Left kidney (tissue), 1 donor: ENCODE measurements at regions not wholly inside any gene's neighbourhood (a gene's known extent, or its start where the extent isn't known, plus 50 kb on each side); places are given as distances from the start of the nearest gene placed in this dataset.

ENCODE experiments used
- DNase-seq: peaks from one replicate; pipeline ENCODE4 v3.0.0-alpha.2; 2013

DNA sequence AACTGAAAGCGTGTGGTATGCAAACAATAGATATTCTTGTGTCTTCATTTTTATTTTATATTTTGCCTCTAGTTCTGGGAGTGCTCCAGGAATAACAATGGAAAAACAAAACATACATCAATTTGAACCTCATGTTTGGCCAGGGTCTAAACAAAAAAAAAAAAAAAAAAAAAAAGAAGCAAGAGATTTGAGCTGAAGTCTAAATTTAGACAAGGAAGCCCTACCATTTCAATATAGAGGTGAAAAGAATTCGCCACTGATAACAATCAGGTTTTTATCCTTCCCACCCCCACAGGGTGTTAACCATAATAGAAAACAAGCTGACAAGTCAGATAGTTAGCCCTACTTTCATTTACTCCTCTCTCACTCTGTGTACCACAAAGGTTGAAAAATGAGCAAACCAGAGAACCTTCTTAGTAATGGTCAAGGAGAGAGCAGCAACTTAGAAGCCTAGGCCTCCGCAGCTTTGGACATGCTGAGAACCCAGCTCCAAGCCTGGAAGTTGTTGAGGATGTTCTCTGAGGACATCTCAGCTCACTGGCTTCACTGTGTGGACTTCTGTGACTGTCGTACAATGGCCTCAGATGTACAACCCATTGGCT is 118.2 kb upstream of the HMHB1 start:
- no peak for DNase-seq

- DNase-seq: no peak
Measured at GRCh38 chr5:143692342-143692741, 119.6 kb upstream of the HMHB1 start.

DNA sequence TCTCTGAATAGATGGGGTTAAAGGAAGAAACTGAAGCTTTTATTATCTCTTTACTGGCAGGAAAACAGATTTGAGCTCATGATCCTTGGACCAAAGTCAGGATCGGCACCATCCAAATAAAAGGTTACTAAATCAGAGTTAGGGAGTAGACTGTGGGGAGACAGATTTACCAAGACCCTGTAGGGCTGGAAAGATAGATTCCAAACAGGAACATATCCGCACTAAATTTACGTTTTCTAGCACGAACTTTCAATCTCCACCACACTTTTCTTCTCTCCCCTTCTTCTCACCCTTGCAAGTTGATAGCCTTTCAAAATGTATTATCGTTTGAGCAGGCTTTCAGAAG is 120.0 kb upstream of the HMHB1 start:
- no peak for DNase-seq

GRCh38 chr5:143691287-143691944 is 120.5 kb upstream of the HMHB1 start:
- DNase-seq: no peak

GRCh38 chr5:143687604-143688003 is 124.4 kb upstream of the HMHB1 start:
- no peak for DNase-seq

DNA sequence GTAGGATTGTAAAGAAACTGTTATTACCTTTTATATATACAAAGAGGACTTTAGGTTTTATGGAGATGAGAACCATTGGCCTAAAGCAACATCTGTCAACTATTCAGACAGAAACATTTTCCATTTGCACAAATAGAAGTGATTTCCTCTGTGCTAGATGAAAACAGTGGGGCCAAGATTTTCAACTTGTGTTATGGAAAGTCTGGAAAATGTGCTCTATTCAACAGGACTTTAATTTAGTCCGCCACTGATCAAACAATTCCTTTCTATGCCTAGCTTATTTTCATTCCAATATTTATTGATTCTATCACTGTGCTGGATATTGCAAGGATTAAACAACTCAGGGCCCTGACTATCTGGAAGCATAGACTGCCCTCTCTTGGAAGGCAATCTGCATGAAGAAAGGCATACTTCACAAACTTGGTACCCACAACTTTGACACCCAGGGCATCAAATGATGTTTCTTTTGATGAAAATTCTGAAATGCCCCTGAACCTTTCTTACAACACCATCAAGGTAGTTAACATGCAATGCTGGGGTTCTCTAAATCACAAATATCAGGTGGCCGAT is 126.6 kb upstream of the HMHB1 start:
- DNase-seq: no peak

DNA sequence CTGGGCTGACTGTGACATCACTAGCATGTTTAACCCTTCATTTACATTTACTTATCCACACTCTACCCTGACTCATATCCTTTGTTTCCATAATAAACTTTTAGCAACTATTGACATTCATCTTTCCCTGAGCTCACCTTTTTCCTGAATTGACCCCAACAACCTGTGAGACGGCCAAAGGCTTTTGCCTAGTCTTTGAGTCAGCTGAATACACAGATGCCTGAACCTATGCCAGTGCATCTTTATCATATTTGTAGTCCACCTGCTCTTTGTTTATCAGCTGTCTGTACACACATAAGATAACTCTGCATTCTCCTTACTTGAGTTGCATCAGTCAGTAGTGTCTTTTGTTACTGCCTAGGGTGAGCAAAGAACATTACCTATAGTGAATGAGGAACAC is 128.5 kb upstream of the HMHB1 start:
- no peak for DNase-seq

- no peak for DNase-seq
Measured at GRCh38 chr5:143682929-143683386, 129.0 kb upstream of the HMHB1 start.

DNA sequence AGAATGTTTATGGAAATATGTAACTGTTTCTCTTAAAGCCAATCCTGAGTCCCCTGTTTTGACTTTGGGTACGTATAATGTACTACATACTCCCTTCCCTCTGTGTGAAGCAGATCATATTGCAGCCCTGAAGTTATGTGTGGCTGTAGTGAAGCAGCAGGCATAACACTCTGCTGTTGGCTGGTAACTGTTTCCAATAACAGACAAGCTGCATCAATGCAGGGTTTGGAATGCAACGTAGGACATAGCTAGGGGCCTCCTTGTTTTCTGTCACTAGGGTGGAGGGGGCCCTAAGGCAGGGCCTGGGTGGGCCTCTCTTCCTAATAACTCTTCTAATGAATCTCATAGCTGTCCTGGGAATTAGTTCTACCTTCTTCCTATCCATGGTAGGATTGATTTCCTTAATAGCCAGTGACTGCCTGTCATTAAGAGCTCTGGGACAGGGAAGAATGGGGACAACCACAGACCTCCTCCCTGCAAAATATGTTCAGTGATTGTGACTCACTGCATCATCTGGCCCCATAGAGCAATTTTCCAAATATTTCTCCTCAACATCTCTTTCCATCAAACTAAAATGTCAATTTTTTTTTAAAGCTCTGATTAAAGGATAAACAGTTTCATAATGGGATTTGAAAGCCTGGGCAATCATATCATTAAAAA is 129.6 kb upstream of the HMHB1 start:
- peak; percentile 20 for DNase-seq

DNA sequence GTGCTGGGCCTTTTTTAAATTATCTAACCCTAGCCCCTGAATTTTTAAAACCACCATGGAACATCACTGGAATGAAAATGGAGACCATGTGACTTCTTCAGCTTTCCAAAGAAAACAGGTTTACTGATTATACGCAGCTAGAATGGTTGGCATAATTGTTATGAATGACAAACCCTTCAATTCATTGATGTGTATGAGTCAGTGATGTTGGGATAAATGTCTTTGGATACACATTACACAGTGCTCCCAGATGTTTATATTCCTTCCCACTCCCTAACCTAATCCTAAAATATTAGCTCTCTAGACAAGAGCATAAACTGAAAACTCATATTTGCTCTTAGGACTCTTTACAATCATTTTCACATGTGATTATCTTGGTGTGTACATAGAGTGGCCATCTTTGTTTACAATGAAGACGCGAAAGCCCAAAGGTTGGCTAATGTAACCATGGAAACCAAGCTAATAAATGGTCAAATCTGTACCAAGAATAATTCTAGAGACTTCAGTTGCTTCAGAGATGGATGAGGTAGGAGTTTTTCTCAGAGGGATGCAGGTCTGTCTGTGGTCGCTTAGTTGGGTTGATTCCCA is 131.2 kb upstream of the HMHB1 start:
- DNase-seq: no peak

- no peak for DNase-seq
Measured at GRCh38 chr5:143679777-143680176, 132.2 kb upstream of the HMHB1 start.

DNA sequence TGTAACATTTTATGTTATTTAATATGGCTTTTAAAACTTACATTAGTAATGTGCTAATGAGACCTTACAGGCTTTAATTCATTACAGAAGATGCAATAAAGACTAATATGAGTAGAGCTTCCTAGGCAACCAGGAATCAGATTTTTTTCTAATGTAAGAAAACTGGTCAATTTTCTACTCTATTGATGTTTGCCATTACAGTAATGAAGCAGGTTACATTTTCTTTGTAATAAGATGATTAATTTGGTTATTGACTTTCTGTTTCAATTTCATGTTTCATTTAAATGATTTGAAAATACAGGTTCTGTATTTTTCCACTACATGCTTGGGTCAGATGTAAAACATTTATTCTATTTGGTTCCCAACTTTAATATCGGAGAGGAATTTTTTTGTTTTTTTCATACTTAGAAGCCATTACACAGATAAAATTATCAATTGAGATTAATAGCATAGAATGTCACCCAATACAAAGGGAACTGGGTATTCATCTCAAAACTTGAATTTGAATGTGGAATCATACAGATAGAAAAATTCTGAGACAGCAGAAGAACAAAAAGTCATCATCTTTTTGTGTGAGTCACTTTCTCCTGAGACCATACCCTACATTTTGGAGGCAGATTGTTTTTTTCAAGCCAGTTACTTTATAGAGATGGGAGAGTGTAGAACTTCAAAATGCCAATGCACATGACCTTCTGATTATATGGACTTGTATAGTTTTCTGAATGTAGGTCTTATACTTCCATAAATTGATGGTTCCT is 133.6 kb upstream of the HMHB1 start:
- DNase-seq: no peak

DNA sequence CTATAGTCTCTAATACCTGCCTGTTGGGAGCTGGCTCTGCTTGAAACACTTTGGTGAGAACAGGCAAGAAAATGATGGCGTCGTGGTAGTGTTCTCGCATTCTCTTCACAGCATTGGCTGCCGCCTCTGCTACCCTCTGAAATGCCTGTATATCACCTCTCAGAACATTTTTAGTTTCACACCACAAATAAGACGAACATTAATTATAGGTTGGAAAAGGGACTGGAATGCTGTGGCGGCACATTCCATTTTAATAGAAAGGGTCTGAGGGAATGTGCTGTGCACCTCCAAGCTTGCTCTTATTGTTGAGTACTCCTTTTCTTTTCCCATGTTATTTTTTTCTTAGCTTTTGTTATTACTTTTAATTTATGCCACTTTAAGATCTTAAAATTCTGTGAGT is 134.6 kb upstream of the HMHB1 start:
- no peak for DNase-seq

GRCh38 chr5:143676802-143677201 is 135.2 kb upstream of the HMHB1 start:
- DNase-seq: no peak

- DNase-seq: no peak
Measured at GRCh38 chr5:143674469-143674786, 137.5 kb upstream of the HMHB1 start.

DNA sequence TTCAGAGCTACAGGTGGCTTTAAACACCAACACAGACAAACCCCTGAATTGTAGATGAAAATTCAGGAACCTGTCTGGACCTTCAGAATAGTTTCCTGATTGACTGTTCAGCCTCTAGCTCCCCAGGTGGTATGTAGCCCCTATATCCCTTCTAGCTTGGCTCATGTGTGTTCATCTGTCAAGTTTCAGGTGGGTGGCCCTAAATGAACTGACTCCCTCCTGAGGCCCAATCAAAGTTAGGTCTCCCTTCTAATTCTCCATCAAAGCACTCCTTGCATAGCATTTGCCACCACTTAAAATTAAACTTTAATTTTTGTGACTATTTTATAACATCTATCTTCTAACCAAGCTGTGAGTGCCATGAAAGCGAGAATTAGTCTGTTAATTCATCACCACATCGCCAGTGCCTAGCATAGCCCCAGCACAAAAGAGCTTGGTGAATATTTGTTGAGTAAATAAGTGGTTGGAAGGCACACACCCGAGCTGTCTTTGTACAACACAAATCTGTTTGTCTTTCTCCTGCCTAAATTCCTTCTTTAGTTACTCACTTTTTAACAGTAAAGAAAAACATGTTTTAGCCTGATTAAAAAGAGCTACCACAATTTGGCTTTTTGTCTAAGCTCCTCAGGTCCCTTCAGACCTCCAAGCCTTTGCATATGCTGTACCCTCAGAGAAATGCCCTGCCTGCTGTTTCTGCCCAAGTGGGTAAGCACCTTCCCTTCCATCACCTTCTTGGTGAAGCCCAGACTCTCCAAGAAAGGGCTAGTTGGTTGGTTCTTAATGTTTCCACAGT is 138.1 kb upstream of the HMHB1 start:
- DNase-seq: no peak

DNA sequence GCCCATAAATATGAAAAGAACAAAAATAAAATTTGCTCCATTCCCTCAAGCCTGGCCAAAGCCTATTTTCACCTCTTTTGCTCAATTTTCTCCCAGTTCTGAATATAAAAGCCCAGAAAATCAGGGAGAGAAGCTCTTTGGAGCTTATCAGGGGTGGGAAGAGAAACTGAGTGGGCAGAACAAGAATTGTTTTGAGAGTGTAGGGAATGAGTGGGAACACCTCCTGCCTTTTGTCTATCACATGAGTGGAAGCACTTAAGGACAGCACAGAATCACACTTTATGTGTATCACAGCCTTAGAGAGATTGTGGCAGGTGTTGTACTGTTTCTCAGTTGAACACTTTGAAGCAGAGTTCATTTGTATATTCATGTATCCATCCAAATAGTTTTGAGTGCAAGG is 139.2 kb upstream of the HMHB1 start:
- no peak for DNase-seq

DNA sequence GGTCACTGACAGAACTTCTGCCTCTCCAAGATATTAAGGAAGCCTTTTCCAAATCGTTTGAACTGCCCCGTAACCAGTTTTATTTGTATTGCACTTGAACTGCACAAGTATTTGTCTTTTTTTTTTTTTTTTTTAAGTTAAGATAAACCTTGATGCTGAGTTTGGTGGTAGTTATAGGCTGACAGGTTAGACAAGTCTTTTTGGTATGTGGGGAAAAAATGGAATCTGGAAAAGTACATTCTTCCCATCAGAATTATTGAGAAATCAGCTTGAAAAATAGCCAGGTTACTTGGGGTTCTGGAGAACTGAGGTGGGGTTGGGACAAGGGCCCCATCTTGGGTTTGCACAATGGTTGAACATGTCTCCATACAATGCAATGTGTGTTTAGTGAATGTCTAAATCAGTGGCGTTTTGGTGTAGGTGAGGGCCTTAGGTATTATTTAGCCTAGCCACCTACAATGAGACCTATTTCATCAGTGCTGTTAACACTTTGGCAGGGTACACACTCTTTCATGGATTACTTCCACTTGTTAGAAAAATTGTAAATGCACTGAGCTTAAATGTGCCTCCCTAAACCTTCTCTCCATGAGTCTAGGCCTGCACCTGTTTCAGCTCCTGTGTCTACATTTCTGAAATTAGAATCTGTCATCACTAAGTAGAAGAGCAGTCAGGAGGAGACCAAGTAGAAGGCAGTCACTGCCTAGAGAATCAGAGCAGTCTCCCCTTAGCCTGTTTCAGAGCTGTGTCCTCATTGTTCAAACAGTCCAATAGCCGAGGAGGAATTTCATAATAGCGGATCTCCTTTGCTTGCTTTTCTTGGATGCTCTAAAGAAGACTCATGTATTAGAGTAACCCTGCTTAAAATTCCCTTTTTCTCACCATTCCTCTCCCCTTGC is 140.0 kb upstream of the HMHB1 start:
- no peak for DNase-seq

DNA sequence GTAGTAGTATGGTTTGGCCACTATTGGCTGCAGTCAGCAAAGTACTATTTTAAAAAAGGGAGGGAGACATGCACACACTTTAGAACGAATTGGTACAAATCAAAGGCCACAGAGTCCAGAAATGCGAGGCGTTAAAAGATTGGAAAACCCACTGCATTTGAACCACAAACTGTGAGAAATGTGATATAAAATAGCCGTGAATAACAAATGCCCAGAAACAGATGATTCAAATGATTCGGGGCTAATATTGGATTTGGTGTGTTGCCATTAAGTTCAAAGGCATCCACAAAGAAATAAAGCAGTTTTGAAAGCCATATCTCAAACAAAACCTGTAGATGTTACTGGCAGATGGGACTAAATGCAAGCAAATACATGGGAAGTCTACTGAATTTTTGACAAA is 140.9 kb upstream of the HMHB1 start:
- DNase-seq: no peak

- no peak for DNase-seq
Measured at GRCh38 chr5:143665866-143666265, 146.1 kb upstream of the HMHB1 start.

DNA sequence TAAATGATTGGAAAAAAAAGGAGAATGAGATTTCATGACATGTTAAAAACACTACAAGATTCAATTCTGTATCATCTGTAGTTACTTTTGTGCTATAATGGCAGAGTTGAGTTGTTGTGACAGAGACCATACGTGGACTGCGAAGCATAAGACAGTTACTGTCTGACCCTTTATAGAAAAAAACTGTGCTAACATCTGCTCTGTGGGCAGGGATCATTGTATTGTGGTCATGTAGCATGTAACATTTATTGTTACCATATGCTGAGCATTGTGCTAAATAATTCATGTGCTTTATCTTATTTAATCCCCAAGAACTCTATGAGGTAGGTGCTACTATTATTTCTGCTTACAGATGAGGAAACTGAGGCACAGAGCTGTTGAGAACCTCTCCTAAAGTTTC is 147.3 kb upstream of the HMHB1 start:
- no peak for DNase-seq
